Smooth muscle cell (in vitro differentiated cells): ENCODE measurements at regions not wholly inside any gene's neighbourhood (a gene's known extent, or its start where the extent isn't known, plus 50 kb on each side); places are given as distances from the start of the nearest gene placed in this dataset.

Experiments used
- DNase-seq: peaks from one replicate; lab custom pipeline; 2025; ENCODE audit not compliant: unreplicated experiment; lab: John Stamatoyannopoulos, UW
- H2AFZ ChIP-seq: fragments of 200-600 bp; sonication (generic); 2 replicates; pipeline ENCODE4 v1.6.0; 2016; ENCODE audit warnings: antibody characterized with exemption, low read depth, mild to moderate bottlenecking
- H3F3A ChIP-seq: fragments of 200-600 bp; sonication (generic); 2 replicates; pipeline ENCODE4 v1.6.0; 2017; ENCODE audit warnings: antibody characterized with exemption, low read depth
- H3K27ac ChIP-seq: fragments of 200-600 bp; sonication (generic); 2 replicates; pipeline ENCODE4 v1.5.1; 2016; ENCODE audit warnings: low read depth, mild to moderate bottlenecking
- H3K27me3 ChIP-seq: fragments of 200-600 bp; sonication (generic); 2 replicates; pipeline ENCODE4 v1.6.1; 2016; ENCODE audit warnings: low read depth, mild to moderate bottlenecking
- H3K36me3 ChIP-seq: fragments of 200-600 bp; sonication (generic); 2 replicates; pipeline ENCODE4 v1.5.1; 2016; ENCODE audit warnings: low read depth
- H3K4me1 ChIP-seq: fragments of 200-600 bp; sonication (generic); 2 replicates; pipeline ENCODE4 v1.5.1; 2016; ENCODE audit warnings: low read depth
- H3K4me2 ChIP-seq: fragments of 200-600 bp; sonication (generic); 2 replicates; pipeline ENCODE4 v1.6.0; 2016; ENCODE audit warnings: mild to moderate bottlenecking
- H3K4me3 ChIP-seq: fragments of 200-600 bp; sonication (generic); 2 replicates; pipeline ENCODE4 v1.5.1; 2016; ENCODE audit warnings: mild to moderate bottlenecking
- H3K79me2 ChIP-seq: fragments of 200-600 bp; sonication (generic); 2 replicates; pipeline ENCODE4 v1.6.0; 2016; ENCODE audit warnings: low read depth, mild to moderate bottlenecking
- H3K9ac ChIP-seq: fragments of 200-600 bp; sonication (generic); 2 replicates; pipeline ENCODE4 v1.6.0; 2016; ENCODE audit warnings: low read depth
- H3K9me3 ChIP-seq: fragments of 200-600 bp; sonication (generic); replicated peaks from 2 replicates; pipeline ENCODE4 v1.5.1; 2016; ENCODE audit warnings: low read depth
- H4K20me1 ChIP-seq: fragments of 200-600 bp; sonication (generic); 2 replicates; pipeline ENCODE4 v1.6.0; 2016; ENCODE audit warnings: low read depth
- WGBS: methylation state at CpG from one replicate; pipeline ENCODE4 v1.1.7; 2016; ENCODE audit warnings: low lambda C conversion rate; 5-methylcytosine and 5-hydroxymethylcytosine counted together
- TF ChIP-seq, protein P1 (sequence below): fragments of 200-600 bp; sonication (generic); IDR thresholded peaks from 2 replicates; pipeline ENCODE4 v1.5.1; 2017; ENCODE audit warnings: borderline replicate concordance, mild to moderate bottlenecking, antibody characterized with exemption; ENCODE audit not compliant: insufficient read depth, poor library complexity, severe bottlenecking

DNA sequence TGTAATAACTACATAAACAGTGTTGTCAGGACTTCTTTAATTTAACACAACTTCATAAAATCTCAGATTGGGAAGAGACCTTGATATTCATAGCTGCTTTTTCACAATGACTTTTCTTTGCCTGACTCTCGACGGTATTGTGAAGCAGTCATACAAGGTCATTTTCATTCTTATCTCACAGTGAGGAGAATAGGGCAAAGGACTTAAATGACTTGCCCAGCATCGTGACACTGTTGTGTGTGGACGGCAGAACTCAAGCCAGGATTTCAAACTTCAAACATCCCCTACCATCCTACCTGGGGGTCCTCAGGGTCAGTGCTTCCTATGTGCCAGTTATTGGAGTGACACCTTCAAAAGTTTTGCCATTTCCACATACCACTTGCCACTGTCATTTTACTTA lies 138.5 kb upstream of the GDF10 start:
- no peak overlapping the region for H3K4me3 ChIP-seq
- peaks cover 4% of the 10 kb centered on the region for H3K4me1 ChIP-seq
- no peak overlapping the region for H3K4me2 ChIP-seq
- no peak overlapping the region for H2AFZ ChIP-seq
- no peaks in the 10 kb centered on the region for H3K36me3 ChIP-seq
- H4K20me1 ChIP-seq = no peaks in the 10 kb centered on the region
- H3K9ac ChIP-seq = no peak overlapping the region
- TF ChIP-seq, protein P1, sequence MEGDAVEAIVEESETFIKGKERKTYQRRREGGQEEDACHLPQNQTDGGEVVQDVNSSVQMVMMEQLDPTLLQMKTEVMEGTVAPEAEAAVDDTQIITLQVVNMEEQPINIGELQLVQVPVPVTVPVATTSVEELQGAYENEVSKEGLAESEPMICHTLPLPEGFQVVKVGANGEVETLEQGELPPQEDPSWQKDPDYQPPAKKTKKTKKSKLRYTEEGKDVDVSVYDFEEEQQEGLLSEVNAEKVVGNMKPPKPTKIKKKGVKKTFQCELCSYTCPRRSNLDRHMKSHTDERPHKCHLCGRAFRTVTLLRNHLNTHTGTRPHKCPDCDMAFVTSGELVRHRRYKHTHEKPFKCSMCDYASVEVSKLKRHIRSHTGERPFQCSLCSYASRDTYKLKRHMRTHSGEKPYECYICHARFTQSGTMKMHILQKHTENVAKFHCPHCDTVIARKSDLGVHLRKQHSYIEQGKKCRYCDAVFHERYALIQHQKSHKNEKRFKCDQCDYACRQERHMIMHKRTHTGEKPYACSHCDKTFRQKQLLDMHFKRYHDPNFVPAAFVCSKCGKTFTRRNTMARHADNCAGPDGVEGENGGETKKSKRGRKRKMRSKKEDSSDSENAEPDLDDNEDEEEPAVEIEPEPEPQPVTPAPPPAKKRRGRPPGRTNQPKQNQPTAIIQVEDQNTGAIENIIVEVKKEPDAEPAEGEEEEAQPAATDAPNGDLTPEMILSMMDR = no peak
- DNase-seq = no peak
- no peaks in the 10 kb centered on the region for H3K79me2 ChIP-seq
- no peaks in the 10 kb centered on the region for H3K9me3 ChIP-seq
- H3F3A ChIP-seq = no peaks in the 10 kb centered on the region
- H3K27me3 ChIP-seq = no peaks in the 10 kb centered on the region
- 92% methylated on average over 4 of the region's 4 CpGs for WGBS
- H3K27ac ChIP-seq = no peak overlapping the region

DNA sequence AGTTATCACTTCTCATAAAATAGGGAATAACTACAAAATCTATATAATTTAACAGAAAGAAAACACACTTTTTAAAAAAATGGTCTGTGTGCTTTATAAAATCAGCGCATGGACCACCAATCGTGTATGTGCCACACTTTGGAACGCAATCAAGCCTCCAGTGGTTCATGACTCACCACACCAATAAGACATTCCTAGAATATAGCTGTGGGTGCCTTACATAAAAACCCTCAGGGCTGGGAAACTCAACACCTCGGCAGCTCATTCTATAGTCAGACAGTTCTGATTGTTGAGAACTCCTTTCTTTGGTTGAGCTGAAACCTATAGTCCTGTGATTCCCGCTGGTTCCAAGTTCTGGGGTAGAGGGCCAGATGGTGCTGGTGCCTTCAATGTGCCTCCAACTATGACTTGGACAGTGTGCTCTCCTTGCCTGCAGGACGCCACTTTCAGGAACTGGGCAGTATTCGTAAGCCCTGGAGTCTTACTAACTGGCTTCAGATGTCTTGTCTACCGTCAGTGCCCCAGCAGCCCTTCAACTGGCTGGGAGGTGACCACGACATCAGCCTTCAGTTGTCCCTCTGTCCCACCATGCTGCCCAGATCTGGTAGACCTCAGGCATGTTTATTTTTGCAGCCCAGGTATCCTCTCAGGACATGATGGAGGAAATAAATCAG lies 135.7 kb upstream of the GDF10 start:
- no peaks in the 10 kb centered on the region for H3K9me3 ChIP-seq
- peaks cover 4% of the 10 kb centered on the region for H3K4me1 ChIP-seq
- no peak overlapping the region for H3K4me3 ChIP-seq
- no peaks in the 10 kb centered on the region for H3K79me2 ChIP-seq
- peak overlapping the region; percentile 56 for H3K27ac ChIP-seq
- DNase-seq = no peak
- H4K20me1 ChIP-seq = no peaks in the 10 kb centered on the region
- H3K9ac ChIP-seq = peak overlapping the region; percentile 18
- TF ChIP-seq, protein P1 = no peak
- H3K4me2 ChIP-seq = peak overlapping the region; percentile 8
- no peaks in the 10 kb centered on the region for H3F3A ChIP-seq
- no peaks in the 10 kb centered on the region for H3K27me3 ChIP-seq
- no peaks in the 10 kb centered on the region for H3K36me3 ChIP-seq
- 47% methylated on average over 9 of the region's 9 CpGs for WGBS
- no peak overlapping the region for H2AFZ ChIP-seq

GRCh38 chr10:47164800-47165128 lies 135.2 kb upstream of the GDF10 start:
- Histone ChIP-seq H3K36me3 (no peaks in the 10 kb centered on the region), H3K4me2 (peak overlapping the region; percentile 8), H2AFZ (no peak overlapping the region), H3K27me3 (no peaks in the 10 kb centered on the region), H4K20me1 (no peaks in the 10 kb centered on the region), H3K27ac (peak overlapping the region; percentile 56), H3K79me2 (no peaks in the 10 kb centered on the region), H3K4me3 (no peak overlapping the region), H3K9ac (peak overlapping the region; percentile 18), H3F3A (no peaks in the 10 kb centered on the region), H3K9me3 (no peaks in the 10 kb centered on the region), H3K4me1 (peaks cover 4% of the 10 kb centered on the region)
- TF ChIP-seq, protein P1 = no peak
- WGBS = 59% methylated on average over 3 of the region's 3 CpGs
- no peak for DNase-seq

DNA sequence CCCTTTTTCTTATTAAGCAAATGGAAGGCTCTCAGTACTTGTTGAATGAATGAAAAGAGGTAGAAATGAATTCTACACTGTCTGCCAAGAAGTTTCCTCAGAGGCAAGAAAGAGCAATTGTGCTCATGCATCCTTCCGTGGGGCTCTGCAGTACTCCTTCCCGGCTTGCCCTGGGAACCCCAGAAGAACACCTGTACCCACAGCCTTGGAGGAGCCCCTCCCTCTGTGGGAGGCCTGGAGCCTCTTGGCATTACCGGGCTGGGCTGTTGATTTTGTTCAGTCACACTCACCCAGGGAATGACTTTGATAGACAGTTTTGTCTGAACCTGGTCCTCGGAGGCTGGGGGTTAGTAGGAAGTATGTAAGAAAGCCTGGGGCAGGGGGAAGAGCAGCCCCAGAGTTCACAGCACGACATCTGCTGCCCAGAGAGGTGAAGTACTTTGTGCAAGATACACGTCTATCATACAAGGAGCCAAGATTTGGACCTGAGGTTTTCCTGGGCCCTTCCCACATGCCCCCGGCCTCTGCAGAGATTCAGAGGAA lies 134.8 kb upstream of the GDF10 start:
- H2AFZ ChIP-seq = no peak overlapping the region
- no peaks in the 10 kb centered on the region for H3K27me3 ChIP-seq
- H3F3A ChIP-seq = no peaks in the 10 kb centered on the region
- no peak overlapping the region for H3K27ac ChIP-seq
- H4K20me1 ChIP-seq = no peaks in the 10 kb centered on the region
- no peak for DNase-seq
- no peak overlapping the region for H3K9ac ChIP-seq
- no peak overlapping the region for H3K4me3 ChIP-seq
- no peaks in the 10 kb centered on the region for H3K36me3 ChIP-seq
- no peaks in the 10 kb centered on the region for H3K79me2 ChIP-seq
- H3K9me3 ChIP-seq = no peaks in the 10 kb centered on the region
- TF ChIP-seq, protein P1 = no peak
- WGBS = 94% methylated on average over 7 of the region's 7 CpGs
- peak overlapping the region; percentile 54 for H3K4me2 ChIP-seq
- H3K4me1 ChIP-seq = peaks cover 4% of the 10 kb centered on the region
